ENCODE measurements at regions not wholly inside any gene's neighbourhood (a gene's known extent, or its start where the extent isn't known, plus 50 kb on each side); places are given as distances from the start of the nearest gene placed in this dataset.
"Not testable (repeated sequence)": the region's sequence is repeated elsewhere in the genome, so short reads cannot be mapped to it uniquely, and the experiment has no call there.

- DNase-seq, result not testable (repeated sequence)
These were observed 1323.6 kb upstream of the ALCAM start for GRCh38 chr3:104043001-104043543.

- peak; percentile 13 for DNase-seq
These were observed 1322.7 kb upstream of the ALCAM start for GRCh38 chr3:104044002-104044401.

- DNase-seq, result peak; percentile 65
These were observed 1300.1 kb upstream of the ALCAM start for GRCh38 chr3:104066658-104067057.

GRCh38 chr3:104069114-104069513, 1297.6 kb upstream of the ALCAM start:
- DNase-seq, result peak; percentile 39

GRCh38 chr3:104070906-104071305, 1295.8 kb upstream of the ALCAM start:
- DNase-seq, result no peak

GRCh38 chr3:104080088-104080626, 1286.6 kb upstream of the ALCAM start:
- DNase-seq, result no peak

- DNase-seq, result no peak
These were observed 1278.0 kb upstream of the ALCAM start for GRCh38 chr3:104088738-104089137.

- not testable (repeated sequence) for DNase-seq
These were observed 1276.7 kb upstream of the ALCAM start for GRCh38 chr3:104089987-104090386.

GRCh38 chr3:104101736-104102135, 1265.0 kb upstream of the ALCAM start:
- DNase-seq, result peak; percentile 4

- DNase-seq, result peak; percentile 58
These were observed 1264.3 kb upstream of the ALCAM start for GRCh38 chr3:104102386-104102785.

- no peak for DNase-seq
These were observed 1260.4 kb upstream of the ALCAM start for GRCh38 chr3:104106276-104106675.

- no peak for DNase-seq
These were observed 1258.2 kb upstream of the ALCAM start for GRCh38 chr3:104108522-104108921.

- no peak for DNase-seq
These were observed 1240.2 kb upstream of the ALCAM start for GRCh38 chr3:104126463-104126862.

GRCh38 chr3:104126864-104127553, 1239.7 kb upstream of the ALCAM start:
- no peak for DNase-seq

- no peak for DNase-seq
These were observed 1238.9 kb upstream of the ALCAM start for GRCh38 chr3:104127830-104128229.

- peak; percentile 58 for DNase-seq
These were observed 1233.9 kb upstream of the ALCAM start for GRCh38 chr3:104132566-104133403.

- DNase-seq, result no peak
These were observed 1233.1 kb upstream of the ALCAM start for GRCh38 chr3:104133630-104134029.

GRCh38 chr3:104137116-104137515, 1229.6 kb upstream of the ALCAM start:
- DNase-seq, result no peak

- no peak for DNase-seq
These were observed 1221.5 kb upstream of the ALCAM start for GRCh38 chr3:104145164-104145563.

- DNase-seq, result no peak
These were observed 1217.6 kb upstream of the ALCAM start for GRCh38 chr3:104149154-104149553.

GRCh38 chr3:104150724-104151123, 1216.0 kb upstream of the ALCAM start:
- DNase-seq, result no peak

- no peak for DNase-seq
These were observed 1211.8 kb upstream of the ALCAM start for GRCh38 chr3:104154896-104155295.

- DNase-seq, result no peak
These were observed 1200.8 kb upstream of the ALCAM start for GRCh38 chr3:104165866-104166265.

GRCh38 chr3:104168386-104168785, 1198.3 kb upstream of the ALCAM start:
- no peak for DNase-seq
